ENCODE measurements at regions not wholly inside any gene's neighbourhood (a gene's known extent, or its start where the extent isn't known, plus 50 kb on each side); places are given as distances from the start of the nearest gene placed in this dataset.
"Not testable (repeated sequence)": the region's sequence is repeated elsewhere in the genome, so short reads cannot be mapped to it uniquely, and the experiment has no call there.

DNA sequence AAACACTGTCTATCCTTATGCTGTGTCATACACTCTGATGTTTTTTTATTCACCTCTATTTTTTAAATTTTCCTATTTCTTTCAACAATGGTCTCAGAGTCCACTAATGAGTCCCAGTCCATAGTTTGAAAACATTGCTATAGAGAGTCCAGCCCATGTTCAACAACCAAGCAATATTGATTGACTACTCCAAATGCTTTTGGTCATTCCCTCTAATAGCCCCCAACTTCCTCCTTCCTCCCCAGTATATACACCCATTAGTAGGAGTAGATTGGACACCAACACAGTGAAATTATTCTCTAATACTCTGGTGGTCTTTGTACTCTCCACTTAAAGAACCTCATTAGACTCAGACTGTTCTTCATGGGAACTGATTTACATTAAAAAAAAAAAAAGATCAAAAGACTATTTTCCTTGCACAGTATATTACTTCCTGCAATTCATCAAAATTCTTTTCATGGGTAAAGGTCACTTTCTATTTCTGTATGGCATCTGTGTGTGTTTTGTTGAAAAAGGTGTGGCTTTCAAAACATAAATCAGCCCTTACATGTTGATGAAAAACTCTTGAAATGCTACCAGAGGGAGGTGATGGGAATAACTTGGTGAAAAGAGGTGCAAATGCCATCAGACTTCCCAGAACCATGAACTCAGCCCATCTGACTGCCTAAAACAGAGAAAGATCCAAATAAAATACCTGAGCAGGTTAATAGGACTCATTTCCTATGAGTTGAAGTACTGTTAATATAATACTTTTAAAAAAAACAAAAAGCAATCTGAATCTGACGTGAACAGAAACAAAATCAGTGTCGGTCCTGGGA is 250.3 kb upstream of the KLF3 start:
- DNase-seq (ENCODE audit: low spot score) = no peak
- no peak for FAIRE-seq

DNA sequence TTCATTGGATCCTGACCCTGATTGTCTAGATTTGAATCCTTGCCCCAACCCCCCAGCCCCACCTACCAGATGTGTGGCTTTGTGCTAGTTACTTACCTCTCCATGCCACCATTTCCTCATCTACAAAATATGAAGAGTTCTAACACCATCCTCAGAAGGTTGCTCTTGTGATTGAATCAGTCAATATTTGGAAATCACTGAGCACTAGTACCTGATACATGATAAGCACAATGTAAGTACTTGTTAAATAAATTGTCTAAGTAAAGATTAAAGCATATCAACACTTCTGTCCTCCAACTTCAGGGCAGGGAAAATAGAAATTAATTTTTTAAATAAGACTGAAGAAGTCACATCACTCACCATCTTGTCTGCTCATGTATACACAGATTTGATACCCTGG is 249.6 kb upstream of the KLF3 start:
- DNase-seq (ENCODE audit: low spot score) (no peak), FAIRE-seq (no peak)

DNA sequence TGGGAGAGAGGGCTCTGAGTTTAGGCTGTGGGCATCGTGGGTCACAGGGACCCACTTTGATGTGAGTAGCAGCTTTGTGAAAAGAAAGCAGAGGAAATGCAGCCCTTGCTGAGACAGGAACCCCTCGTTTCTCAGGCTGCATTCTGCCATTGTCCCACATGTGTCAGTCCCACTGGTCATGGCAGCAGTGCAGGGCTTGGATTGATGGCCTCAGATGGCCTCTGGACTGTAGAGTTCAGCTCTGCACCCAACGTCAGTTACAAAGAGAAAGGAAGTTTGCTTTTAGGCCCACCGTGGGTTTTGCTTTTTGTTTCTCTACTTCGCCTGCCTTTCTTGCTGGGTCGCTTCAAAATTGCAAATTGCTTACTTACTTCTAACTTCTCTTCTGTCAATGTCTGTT is 248.3 kb upstream of the KLF3 start:
- FAIRE-seq (no peak), DNase-seq (ENCODE audit: low spot score) (no peak)

- DNase-seq (ENCODE audit: low spot score) (no peak), FAIRE-seq (no peak)
Observed at GRCh38 chr4:38416450-38417014, 247.5 kb upstream of the KLF3 start.

DNA sequence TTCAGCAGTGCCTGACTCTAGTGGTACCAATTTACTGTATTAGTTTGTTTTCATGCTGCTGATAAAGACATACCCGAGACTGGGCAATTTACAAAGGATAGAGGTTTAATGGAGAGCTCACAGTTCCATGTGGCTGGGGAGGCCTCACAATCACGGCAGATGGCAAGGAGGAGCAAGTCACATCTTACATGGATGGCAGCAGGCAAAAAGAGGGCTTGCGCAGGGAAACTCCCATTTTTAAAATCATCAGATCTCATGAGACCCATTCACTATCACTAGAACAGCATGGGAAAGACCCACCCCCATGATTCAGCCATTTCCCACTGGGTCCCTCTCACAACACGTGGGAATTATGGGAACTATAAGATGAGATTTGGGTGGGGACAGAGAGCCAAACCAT is 243.7 kb upstream of the KLF3 start:
- DNase-seq (ENCODE audit: low spot score); FAIRE-seq: not testable (repeated sequence)

DNA sequence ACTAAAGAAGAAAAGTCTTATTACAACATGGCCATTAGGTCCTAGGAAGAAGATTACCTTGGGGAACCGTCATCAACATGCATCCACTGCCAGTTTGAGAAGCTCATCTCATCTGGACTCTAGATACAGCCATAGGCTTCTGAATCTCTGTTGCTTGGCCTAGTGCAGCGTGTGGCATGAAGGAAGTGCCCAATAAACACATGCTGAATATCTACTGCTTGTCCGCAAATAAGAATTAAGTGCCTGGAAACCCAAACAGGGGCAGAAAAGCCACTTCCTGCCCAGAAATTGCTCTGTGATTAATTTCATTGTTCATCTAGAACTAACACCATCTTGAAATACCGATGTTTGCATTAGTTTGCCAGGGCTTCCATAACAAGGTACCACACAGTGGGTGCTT is 241.1 kb upstream of the KLF3 start:
- no peak for DNase-seq (ENCODE audit: low spot score)
- FAIRE-seq = no peak

DNA sequence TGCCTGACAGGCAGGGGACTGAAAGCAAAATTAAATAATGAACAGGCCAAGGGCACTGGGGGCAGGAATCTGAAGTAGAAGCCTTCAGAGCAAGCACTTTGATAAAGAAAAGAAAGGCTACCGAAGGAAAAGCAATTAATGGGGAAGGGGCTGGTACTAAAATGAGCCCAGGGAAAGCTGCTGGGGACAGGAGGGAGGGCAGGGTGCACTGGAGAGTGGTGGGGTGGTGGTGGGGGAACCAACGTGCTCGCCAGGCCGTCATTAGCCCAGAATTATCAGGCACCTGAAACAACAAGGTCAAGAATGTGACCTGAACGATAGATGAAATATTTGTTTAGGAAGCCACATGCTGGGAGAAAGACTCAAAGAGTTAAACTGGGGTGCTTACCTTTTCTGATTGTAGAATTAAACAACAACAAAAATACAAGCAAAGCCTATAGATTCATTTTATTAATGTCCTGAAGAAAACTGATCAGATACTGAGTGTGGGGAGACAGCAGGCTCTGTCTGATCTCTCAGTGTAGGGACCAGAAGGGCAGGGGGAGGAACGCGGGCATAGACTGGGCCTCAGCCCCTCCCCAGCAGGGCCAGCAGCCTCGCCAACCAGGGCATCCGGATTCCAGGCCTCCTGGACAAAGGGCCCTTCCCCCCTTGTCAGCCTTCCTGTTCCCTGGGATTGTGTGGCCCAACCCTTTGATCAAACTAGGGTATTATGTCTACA is 239.7 kb upstream of the KLF3 start:
- DNase-seq (ENCODE audit: low spot score) = no peak
- FAIRE-seq = no peak

GRCh38 chr4:38426532-38426931 is 237.5 kb upstream of the KLF3 start:
- FAIRE-seq (no peak), DNase-seq (ENCODE audit: low spot score) (no peak)

- no peak for FAIRE-seq
- no peak for DNase-seq (ENCODE audit: low spot score)
Observed at GRCh38 chr4:38430841-38431240, 233.2 kb upstream of the KLF3 start.

- FAIRE-seq = no peak
- DNase-seq (ENCODE audit: low spot score) = no peak
Observed at GRCh38 chr4:38442073-38442788, 221.8 kb upstream of the KLF3 start.

GRCh38 chr4:38449506-38450174 is 214.4 kb upstream of the KLF3 start:
- FAIRE-seq (no peak), DNase-seq (ENCODE audit: low spot score) (no peak)

GRCh38 chr4:38452009-38452408 is 212.0 kb upstream of the KLF3 start:
- FAIRE-seq = no peak
- DNase-seq (ENCODE audit: low spot score) = no peak

GRCh38 chr4:38452542-38452941 is 211.5 kb upstream of the KLF3 start:
- DNase-seq (ENCODE audit: low spot score) (no peak), FAIRE-seq (no peak)

- FAIRE-seq (no peak), DNase-seq (ENCODE audit: low spot score) (no peak)
Observed at GRCh38 chr4:38453253-38453881, 210.6 kb upstream of the KLF3 start.

GRCh38 chr4:38454284-38454683 is 209.7 kb upstream of the KLF3 start:
- FAIRE-seq (no peak), DNase-seq (ENCODE audit: low spot score) (no peak)

- DNase-seq (ENCODE audit: low spot score) (no peak), FAIRE-seq (no peak)
Observed at GRCh38 chr4:38455092-38455862, 208.7 kb upstream of the KLF3 start.

DNA sequence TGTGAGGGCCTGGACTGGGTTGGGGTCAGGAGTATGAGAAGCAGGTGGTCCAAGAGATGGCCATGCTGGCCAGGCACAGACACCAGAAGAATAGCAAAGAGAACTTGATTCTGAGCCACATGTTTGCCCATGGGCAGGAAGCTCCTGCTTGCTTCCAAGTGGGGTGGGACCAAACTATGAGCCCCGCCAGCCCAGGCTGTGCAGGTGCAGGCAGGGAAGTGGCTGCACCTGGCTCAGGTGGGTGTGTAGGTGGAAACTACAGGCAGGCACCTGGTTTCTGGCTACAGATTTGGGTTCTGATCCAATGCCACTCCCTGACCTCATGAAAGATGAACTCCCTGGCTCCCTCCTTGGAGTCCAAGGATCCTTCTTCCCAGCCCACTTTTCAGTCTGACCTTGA is 207.9 kb upstream of the KLF3 start:
- no peak for DNase-seq (ENCODE audit: low spot score)
- FAIRE-seq = no peak

DNA sequence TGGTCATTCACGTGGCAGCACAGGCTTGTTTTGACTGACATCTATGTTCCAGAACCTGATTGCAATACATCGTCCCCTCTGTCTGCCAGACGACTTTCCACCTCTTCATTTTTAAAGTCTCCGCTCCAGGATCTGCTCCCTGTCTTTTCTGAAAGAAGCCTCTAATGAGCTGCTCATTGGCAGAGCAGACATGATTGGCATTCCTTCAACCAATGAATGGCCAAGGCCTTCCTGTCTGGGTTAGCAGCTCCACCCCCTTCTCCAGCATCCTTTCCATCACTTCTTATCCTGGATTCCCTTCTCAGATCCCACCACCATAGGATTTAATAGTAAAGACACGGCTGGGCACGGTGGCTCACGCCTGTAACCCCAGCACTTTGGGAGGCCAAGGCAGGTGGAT is 202.7 kb upstream of the KLF3 start:
- FAIRE-seq (no peak), DNase-seq (ENCODE audit: low spot score) (no peak)

DNA sequence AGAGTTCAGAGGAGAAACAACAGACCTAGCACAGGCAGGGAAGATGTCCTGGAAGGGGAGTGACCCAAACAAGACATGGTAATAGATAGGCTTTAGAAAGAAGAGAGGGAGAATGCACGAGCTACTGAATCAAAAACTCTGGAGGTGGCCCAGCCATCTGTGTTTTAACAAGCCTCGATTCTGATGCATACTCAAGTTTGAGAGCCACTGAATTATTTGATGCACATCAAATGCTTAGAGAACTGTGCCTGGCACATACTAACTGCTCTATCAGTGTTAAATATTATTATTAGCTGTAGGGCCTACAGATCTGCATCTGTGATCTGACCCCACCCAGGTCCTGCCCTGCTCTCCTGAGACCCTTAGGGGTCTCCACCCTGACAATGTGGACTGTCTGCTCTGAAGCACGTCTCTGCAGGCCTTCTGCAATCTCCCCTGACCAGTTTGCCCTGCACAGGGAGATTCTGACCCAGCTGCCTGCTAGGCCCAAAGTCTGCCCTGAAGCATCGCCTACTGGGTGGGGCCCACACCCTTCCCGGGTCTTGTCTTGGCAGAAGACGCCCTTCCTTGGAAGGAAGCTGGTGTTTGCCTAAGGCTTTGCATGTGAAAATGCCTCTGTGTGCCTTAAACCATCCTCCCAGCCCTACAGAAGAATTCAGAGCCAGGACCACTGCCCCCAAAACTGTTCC is 201.5 kb upstream of the KLF3 start:
- no peak for DNase-seq (ENCODE audit: low spot score)
- FAIRE-seq = no peak
